GM12875 (cell line): ENCODE measurements at regions not wholly inside any gene's neighbourhood (a gene's known extent, or its start where the extent isn't known, plus 50 kb on each side); places are given as distances from the start of the nearest gene placed in this dataset.

Experiments used
- H3K4me3 ChIP-seq: one replicate; pipeline ENCODE4 v1.5.1; 2011; ENCODE audit warnings: low read depth, low read length, control low read depth
- TF ChIP-seq, protein P1 (sequence below): IDR thresholded peaks from 2 replicates; pipeline ENCODE4 v1.5.1; 2011; ENCODE audit warnings: low read depth, mild to moderate bottlenecking, control low read depth, inconsistent platforms, low read length, moderate library complexity, borderline replicate concordance; ENCODE audit not compliant: insufficient read depth

DNA sequence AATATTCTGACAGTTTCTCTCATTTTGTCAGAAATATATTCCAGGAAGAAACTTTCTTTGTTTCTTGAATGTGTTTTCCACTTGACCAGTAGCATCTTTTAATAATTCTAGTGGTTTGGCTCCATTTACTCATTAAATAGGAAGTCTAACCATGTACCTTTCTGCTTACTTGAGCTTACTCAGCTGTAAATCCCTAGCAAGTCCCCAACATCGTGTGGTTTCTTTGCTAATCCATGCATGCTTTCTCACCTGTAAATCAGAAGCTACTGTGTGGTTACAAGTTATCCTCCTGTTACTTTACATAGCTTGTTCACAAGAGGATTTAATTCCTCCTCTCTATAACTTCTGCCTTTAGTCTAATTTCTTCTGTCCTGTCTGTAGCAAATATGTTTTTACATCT lies 227.7 kb downstream of the FSCB start:
- no peak overlapping the region for H3K4me3 ChIP-seq
- TF ChIP-seq, protein P1, sequence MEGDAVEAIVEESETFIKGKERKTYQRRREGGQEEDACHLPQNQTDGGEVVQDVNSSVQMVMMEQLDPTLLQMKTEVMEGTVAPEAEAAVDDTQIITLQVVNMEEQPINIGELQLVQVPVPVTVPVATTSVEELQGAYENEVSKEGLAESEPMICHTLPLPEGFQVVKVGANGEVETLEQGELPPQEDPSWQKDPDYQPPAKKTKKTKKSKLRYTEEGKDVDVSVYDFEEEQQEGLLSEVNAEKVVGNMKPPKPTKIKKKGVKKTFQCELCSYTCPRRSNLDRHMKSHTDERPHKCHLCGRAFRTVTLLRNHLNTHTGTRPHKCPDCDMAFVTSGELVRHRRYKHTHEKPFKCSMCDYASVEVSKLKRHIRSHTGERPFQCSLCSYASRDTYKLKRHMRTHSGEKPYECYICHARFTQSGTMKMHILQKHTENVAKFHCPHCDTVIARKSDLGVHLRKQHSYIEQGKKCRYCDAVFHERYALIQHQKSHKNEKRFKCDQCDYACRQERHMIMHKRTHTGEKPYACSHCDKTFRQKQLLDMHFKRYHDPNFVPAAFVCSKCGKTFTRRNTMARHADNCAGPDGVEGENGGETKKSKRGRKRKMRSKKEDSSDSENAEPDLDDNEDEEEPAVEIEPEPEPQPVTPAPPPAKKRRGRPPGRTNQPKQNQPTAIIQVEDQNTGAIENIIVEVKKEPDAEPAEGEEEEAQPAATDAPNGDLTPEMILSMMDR: no peak

DNA sequence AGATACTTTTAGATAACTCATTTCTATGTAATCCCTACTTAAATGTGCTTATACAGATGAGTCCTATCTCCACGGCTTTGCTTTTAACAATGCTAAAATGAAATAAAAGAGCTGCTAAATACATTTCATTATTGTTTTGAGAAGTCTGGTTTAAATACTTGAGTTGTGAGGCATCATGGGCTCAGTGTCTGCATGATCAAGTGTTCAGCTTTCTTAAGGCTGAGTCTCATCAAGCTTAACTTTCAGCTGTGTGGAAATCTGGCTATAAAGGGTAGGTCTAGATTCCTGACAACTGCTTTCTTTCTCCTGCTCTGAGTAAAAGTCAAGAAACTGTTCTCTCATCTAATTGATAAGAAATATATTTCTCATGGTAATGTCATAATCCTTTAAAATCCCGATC lies 235.4 kb downstream of the FSCB start:
- H3K4me3 ChIP-seq: no peak overlapping the region
- TF ChIP-seq, protein P1: no peak

DNA sequence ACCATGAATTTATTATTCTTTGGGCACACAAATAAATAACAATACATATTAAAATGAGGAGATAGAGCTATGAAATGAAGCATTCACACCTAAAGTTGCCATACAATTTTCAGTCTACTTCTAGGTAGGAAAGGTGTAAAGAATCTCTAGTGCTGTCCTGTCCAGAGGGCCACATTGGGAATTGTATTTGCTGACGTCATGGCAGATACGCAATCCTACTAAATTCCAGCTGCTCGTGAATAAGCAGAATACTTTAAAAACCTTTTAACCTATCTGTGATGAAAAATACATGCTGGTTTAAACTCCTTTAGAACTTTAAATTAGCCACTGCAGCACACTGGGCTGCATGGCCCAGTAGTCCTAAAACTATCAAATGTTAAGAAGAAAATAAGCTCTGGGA lies 236.1 kb downstream of the FSCB start:
- TF ChIP-seq, protein P1: no peak
- no peak overlapping the region for H3K4me3 ChIP-seq

DNA sequence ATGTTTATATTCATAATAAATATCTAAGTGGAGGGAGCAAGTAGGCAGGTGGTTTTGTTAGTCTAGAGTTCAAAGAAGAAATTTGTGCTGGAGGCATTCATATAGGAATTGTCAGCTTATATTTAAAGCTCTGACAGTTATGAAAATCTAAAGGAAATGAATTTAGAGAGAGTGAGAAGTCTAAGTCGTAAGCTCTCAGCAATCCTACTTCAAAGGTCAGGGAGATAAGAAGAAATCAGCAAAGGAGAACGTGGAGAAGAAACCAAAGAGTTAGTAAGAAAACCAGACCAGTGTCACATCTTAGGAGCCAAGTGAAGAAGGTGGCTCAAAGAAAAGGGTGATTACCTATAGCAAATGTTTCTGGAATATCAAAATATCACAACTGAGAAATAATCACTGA lies 241.8 kb downstream of the FSCB start:
- H3K4me3 ChIP-seq: no peak overlapping the region
- TF ChIP-seq, protein P1: no peak

DNA sequence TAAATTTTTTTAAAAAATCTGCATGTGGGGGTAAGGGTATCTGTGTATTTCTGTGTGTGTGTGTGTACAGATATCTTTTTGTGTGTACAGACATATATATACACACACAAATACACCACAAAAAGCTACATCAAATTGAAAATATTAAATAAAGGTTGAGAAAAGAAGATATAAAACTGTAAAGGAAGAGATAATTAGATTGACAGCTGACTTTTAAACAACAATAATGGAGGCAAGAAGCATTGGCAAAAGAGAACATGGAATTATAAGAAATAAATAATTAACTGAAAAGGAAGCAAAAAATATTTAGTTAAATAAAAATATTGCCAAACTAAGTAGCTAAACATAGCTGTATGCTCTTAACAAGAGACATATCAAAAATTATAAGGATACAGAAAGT lies 291.4 kb downstream of the FSCB start:
- TF ChIP-seq, protein P1: no peak
- H3K4me3 ChIP-seq: no peak overlapping the region

DNA sequence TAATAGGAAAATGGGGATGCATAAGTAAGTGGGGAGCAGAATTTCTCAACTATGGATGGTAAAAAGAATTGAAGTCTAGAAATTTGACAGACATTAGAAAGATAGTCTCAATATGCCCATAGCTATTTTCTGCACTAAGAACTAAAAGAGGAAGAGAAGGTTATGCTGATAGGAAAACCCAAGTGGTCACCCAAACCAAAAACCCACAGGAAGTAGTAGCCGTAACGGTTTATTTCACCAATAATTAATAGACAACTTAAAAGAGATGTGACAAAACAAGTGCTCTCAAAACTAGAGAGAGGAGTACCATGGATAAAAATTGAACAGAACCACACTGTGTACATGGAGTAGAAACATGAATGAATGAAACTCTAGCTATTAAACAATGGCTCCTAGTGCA lies 295.4 kb downstream of the FSCB start:
- no peak overlapping the region for H3K4me3 ChIP-seq
- TF ChIP-seq, protein P1: no peak

DNA sequence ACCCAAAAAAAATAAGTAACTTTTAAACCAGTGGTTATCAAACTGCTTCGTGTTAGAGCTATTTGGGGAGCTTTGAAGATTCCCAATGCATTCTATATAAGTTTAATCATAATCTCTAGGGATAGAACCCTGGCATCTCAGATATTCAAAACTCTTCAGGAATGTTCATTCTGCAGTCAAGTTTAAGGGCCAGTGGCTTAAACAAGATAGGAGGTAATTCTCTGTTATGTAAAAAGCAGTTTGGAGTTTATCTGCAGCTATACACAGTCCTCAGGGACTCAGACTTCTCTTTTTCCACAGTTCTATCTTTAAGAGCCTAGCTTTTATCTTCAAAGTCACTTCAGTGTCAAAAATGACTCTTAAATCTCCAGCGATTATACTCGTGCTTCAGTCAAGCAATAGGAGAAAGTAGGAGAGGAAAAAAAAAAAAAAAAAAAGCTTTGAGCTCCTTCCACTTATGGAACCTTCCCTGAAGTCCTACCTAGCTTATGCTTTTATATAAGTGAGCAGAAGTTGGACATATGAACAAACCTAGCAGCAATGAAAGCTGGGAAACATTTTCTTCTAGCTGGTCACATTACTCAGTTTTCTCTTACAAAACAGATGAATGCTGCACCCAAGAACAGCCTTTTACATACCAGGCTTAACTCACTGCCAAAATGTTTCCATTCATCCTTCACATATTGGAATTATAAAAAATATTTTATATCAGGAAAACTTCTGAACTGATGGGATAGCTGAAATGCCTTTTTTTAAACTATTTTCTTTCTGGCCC lies 302.8 kb downstream of the FSCB start:
- TF ChIP-seq, protein P1: no peak
- no peak overlapping the region for H3K4me3 ChIP-seq
